Calu3 (cell line): ENCODE measurements at regions not wholly inside any gene's neighbourhood (a gene's known extent, or its start where the extent isn't known, plus 50 kb on each side); places are given as distances from the start of the nearest gene placed in this dataset.

Experiments
- BruUV-seq: library from RNA; stranded (reverse); fragments of 400-500 nt; replicated peaks from 2 replicates; lab custom pipeline; 2021; lab: Mats Ljungman, UMichigan
- CTCF ChIA-PET: fragments of 300-600 bp; sonication (Branson Sonifier 250); formaldehyde crosslinking; loops from one replicate; lab custom pipeline; 2022; ENCODE audit warnings: antibody characterized with exemption; lab: Charles Lee
- DNase-seq: peaks from one replicate; pipeline ENCODE4 v3.0.0; 2022
- H3K27ac Mint-ChIP-seq: one replicate; pipeline ENCODE4 v1.8.0; 2022; ENCODE audit warnings: mixed read lengths; ENCODE audit not compliant: unreplicated experiment
- H3K27me3 Mint-ChIP-seq: one replicate; pipeline ENCODE4 v1.8.0; 2022; ENCODE audit warnings: mixed read lengths; ENCODE audit not compliant: unreplicated experiment
- H3K36me3 Mint-ChIP-seq: one replicate; pipeline ENCODE4 v1.8.0; 2022; ENCODE audit warnings: mild to moderate bottlenecking, moderate library complexity, mixed read lengths; ENCODE audit not compliant: insufficient read depth, unreplicated experiment
- H3K4me1 Mint-ChIP-seq: one replicate; pipeline ENCODE4 v1.8.0; 2022; ENCODE audit warnings: mild to moderate bottlenecking, low read depth, mixed read lengths; ENCODE audit not compliant: unreplicated experiment
- H3K4me3 Mint-ChIP-seq: one replicate; pipeline ENCODE4 v1.8.0; 2022; ENCODE audit warnings: mild to moderate bottlenecking, low read depth, moderate library complexity, mixed read lengths; ENCODE audit not compliant: unreplicated experiment
- H3K9me3 Mint-ChIP-seq: one replicate; pipeline ENCODE4 v1.8.0; 2022; ENCODE audit warnings: low read depth, mixed read lengths; ENCODE audit not compliant: unreplicated experiment
- CTCF ChIP-seq: fragments of 200-600 bp; IDR thresholded peaks from one replicate; pipeline ENCODE4 v1.8.0; 2022; ENCODE audit warnings: antibody characterized with exemption; ENCODE audit not compliant: unreplicated experiment
- intact Hi-C: fragments of 100-400 bp; cut with micrococcal nuclease; formaldehyde crosslinking; loops from one replicate; pipeline ENCODE4 v1.10.0; 2022; ENCODE audit not compliant: unreplicated experiment

- CTCF ChIA-PET = interaction anchor here (0.6 kb wide), 1 partner anchor 53 kb away, joined by 6 read pairs; no protein-coding TSS in a partner anchor
- intact Hi-C loops = no loop called here
- no peaks in the 10 kb centered on the region for H3K4me1 Mint-ChIP-seq
Measured at GRCh38 chr9:87138128-87139040, 191.1 kb upstream of the GAS1 start.

GRCh38 chr9:87139099-87139730, 191.9 kb upstream of the GAS1 start:
- Mint-ChIP-seq H3K9me3 (no peaks in the 10 kb centered on the region), H3K4me3 (no peak overlapping the region), H3K36me3 (no peaks in the 10 kb centered on the region), H3K27me3 (peaks cover 74% of the 10 kb centered on the region), H3K27ac (no peak overlapping the region), H3K4me1 (no peaks in the 10 kb centered on the region)
- no peak for DNase-seq
- no TSS peak for BruUV-seq
- CTCF ChIA-PET = interaction anchor here (0.6 kb wide), 1 partner anchor 54 kb away, joined by 6 read pairs; no protein-coding TSS in a partner anchor
- no peak for TF ChIP-seq CTCF
- intact Hi-C loops = no loop called here

More at GRCh38 chr9:87138128-87139040, 191.1 kb upstream of the GAS1 start:
- Mint-ChIP-seq H3K27ac (no peak overlapping the region), H3K36me3 (no peaks in the 10 kb centered on the region), H3K27me3 (peaks cover 67% of the 10 kb centered on the region), H3K9me3 (no peaks in the 10 kb centered on the region), H3K4me3 (no peak overlapping the region)
- DNase-seq = no peak
- no TSS peak for BruUV-seq
- TF ChIP-seq CTCF = no peak

GRCh38 chr9:87140142-87140541, 192.8 kb upstream of the GAS1 start:
- H3K4me1 Mint-ChIP-seq = no peaks in the 10 kb centered on the region
- TF ChIP-seq CTCF = no peak
- no peaks in the 10 kb centered on the region for H3K9me3 Mint-ChIP-seq
- H3K4me3 Mint-ChIP-seq = no peak overlapping the region
- intact Hi-C loops = no loop called here
- no peak for DNase-seq
- no peak overlapping the region for H3K27ac Mint-ChIP-seq
- H3K27me3 Mint-ChIP-seq = peaks cover 83% of the 10 kb centered on the region
- no peaks in the 10 kb centered on the region for H3K36me3 Mint-ChIP-seq
- CTCF ChIA-PET = interaction anchor here (0.6 to 0.7 kb wide), 2 partner anchors 54 to 1679 kb away, joined by 3 read pairs; no protein-coding TSS in a partner anchor
- BruUV-seq = no TSS peak

- no peaks in the 10 kb centered on the region for H3K4me1 Mint-ChIP-seq
- no peak overlapping the region for H3K4me3 Mint-ChIP-seq
- DNase-seq = no peak
- H3K9me3 Mint-ChIP-seq = no peaks in the 10 kb centered on the region
- no peak overlapping the region for H3K27ac Mint-ChIP-seq
- H3K27me3 Mint-ChIP-seq = peaks cover 85% of the 10 kb centered on the region
- BruUV-seq = no TSS peak
- intact Hi-C loops = no loop called here
- CTCF ChIA-PET = interaction anchor here (0.6 to 0.7 kb wide), 2 partner anchors 53 to 1678 kb away, joined by 3 read pairs; no protein-coding TSS in a partner anchor
- H3K36me3 Mint-ChIP-seq = no peaks in the 10 kb centered on the region
- no peak for TF ChIP-seq CTCF
Measured at GRCh38 chr9:87140605-87141109, 193.4 kb upstream of the GAS1 start.
